ENCODE measurements at regions not wholly inside any gene's neighbourhood (a gene's known extent, or its start where the extent isn't known, plus 50 kb on each side); places are given as distances from the start of the nearest gene placed in this dataset.

DNA sequence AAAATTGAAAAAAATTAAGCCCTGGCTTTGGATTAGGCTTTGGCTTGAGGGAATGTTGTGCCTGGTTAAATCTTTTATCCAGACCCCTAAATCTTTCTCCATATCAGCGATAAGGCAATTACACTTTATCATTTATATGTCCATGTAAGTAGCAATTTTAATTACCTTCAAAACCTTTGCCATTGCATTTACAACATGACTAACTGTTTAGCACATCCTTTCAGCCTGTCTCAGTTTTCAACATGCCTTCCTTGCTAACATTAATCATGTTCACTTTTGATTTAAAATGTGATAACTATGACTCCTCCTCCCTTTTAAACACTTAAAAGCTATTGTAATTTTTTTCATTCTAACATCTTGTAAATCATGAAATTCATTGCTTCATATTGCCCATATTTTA, 583.7 kb downstream of the SLITRK1 start:
- H3K27ac ChIP-seq (ENCODE audit: extremely low read depth, low read depth, low read length): no peak overlapping the region
- no peak overlapping the region for H3K4me3 ChIP-seq (ENCODE audit: low read depth, low read length)
- no peaks in the 10 kb centered on the region for H3K4me1 ChIP-seq (ENCODE audit: control insufficient read depth, insufficient read depth, low read length)
- TF ChIP-seq ZNF48 (tag by site-specific recombination; IDR thresholded peaks at IDR 0.05): no peak
- TF ChIP-seq ZFP3 (tag by site-specific recombination; IDR thresholded peaks at IDR 0.05; ENCODE audit: low read depth): no peak
- TF ChIP-seq ZSCAN30 (tag by site-specific recombination; IDR thresholded peaks at IDR 0.05): no peak
- no peaks in the 10 kb centered on the region for H3K9me3 ChIP-seq (ENCODE audit: control insufficient read depth, insufficient read depth, low read depth, low read length)
- POLR2A ChIA-PET: no interaction called here
- CTCF ChIA-PET: no interaction called here
- H3K36me3 ChIP-seq (ENCODE audit: control insufficient read depth in 2 of 2, insufficient read depth in 1 of 2, low read length in 2 of 2): no peaks in the 10 kb centered on the region

DNA sequence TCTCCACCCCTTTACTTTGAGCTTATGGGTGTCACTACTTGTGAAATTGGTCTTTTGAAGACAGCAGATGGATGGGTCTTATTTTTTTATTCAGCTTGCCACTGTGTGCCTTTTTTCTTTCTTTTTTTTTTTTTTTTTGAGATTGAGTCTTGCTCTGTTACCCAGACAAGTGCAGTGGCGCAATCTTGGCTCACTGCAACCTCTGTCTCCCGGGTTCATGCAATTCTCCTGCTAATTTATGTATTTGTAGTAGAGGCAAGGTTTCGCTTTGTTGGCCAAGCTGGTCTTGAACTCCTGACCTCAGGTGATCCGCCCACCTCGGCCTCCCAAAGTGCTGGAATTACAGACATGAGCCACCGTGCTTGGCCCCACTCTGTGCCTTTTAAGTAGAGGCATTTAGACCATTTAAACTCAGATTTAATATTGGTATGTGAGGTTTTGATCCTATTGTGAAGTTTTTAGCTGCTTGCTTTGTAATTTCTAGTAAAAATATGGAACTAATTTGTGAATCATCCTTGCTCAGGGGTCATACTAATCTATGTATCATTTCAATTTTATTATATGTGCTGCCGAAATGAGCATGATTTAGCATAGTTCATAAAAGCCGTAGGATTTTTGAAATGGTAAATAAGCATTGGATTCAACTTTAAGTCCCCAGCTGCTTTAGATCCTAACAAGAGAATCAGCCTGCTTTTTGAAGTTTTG, 584.5 kb downstream of the SLITRK1 start:
- no peak overlapping the region for H3K27ac ChIP-seq (ENCODE audit: extremely low read depth, low read depth, low read length)
- no peaks in the 10 kb centered on the region for H3K9me3 ChIP-seq (ENCODE audit: control insufficient read depth, insufficient read depth, low read depth, low read length)
- CTCF ChIA-PET: no interaction called here
- no peaks in the 10 kb centered on the region for H3K4me1 ChIP-seq (ENCODE audit: control insufficient read depth, insufficient read depth, low read length)
- H3K4me3 ChIP-seq (ENCODE audit: low read depth, low read length): no peak overlapping the region
- POLR2A ChIA-PET: no interaction called here
- TF ChIP-seq IKZF3 (tag by site-specific recombination; IDR thresholded peaks at IDR 0.05): no peak
- TF ChIP-seq ZNF555 (tag by site-specific recombination; conservative IDR thresholded peaks at IDR 0.05): no peak
- TF ChIP-seq ZNF175 (tag by site-specific recombination; IDR thresholded peaks at IDR 0.05): no peak
- TF ChIP-seq REPIN1 (tag by site-specific recombination; IDR thresholded peaks at IDR 0.05; ENCODE audit: low read depth): no peak
- TF ChIP-seq ZNF658 (tag by site-specific recombination; IDR thresholded peaks at IDR 0.05): no peak
- H3K36me3 ChIP-seq (ENCODE audit: control insufficient read depth in 2 of 2, insufficient read depth in 1 of 2, low read length in 2 of 2): no peaks in the 10 kb centered on the region

DNA sequence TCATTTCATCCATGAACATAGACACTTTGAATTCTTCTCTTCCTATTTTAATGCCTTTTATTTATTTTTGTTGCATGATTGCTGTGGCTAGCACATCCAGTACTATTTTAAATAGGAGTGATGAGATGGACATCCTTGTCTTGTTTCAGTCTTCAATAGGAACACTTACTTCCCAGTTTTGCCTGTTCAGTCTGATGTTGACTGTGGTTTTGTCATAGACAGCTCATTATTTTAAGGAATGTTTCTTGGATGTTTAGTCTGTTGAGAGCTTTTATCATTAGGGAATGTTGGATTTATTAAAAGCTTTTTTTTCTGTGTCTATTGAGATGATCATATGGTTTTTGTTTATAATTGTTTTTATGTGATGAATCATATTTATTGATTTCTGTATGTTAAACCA, 586.6 kb downstream of the SLITRK1 start:
- no peaks in the 10 kb centered on the region for H3K4me1 ChIP-seq (ENCODE audit: control insufficient read depth, insufficient read depth, low read length)
- POLR2A ChIA-PET: no interaction called here
- H3K4me3 ChIP-seq (ENCODE audit: low read depth, low read length): no peak overlapping the region
- TF ChIP-seq ZNF501 (tag by site-specific recombination; IDR thresholded peaks at IDR 0.05): no peak
- TF ChIP-seq, protein P1, sequence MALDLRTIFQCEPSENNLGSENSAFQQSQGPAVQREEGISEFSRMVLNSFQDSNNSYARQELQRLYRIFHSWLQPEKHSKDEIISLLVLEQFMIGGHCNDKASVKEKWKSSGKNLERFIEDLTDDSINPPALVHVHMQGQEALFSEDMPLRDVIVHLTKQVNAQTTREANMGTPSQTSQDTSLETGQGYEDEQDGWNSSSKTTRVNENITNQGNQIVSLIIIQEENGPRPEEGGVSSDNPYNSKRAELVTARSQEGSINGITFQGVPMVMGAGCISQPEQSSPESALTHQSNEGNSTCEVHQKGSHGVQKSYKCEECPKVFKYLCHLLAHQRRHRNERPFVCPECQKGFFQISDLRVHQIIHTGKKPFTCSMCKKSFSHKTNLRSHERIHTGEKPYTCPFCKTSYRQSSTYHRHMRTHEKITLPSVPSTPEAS (tag by site-specific recombination; IDR thresholded peaks at IDR 0.05): no peak
- TF ChIP-seq, protein P2, sequence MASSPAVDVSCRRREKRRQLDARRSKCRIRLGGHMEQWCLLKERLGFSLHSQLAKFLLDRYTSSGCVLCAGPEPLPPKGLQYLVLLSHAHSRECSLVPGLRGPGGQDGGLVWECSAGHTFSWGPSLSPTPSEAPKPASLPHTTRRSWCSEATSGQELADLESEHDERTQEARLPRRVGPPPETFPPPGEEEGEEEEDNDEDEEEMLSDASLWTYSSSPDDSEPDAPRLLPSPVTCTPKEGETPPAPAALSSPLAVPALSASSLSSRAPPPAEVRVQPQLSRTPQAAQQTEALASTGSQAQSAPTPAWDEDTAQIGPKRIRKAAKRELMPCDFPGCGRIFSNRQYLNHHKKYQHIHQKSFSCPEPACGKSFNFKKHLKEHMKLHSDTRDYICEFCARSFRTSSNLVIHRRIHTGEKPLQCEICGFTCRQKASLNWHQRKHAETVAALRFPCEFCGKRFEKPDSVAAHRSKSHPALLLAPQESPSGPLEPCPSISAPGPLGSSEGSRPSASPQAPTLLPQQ (tag by site-specific recombination; IDR thresholded peaks at IDR 0.05): no peak
- TF ChIP-seq KLF9 (tag by site-specific recombination; IDR thresholded peaks at IDR 0.05; ENCODE audit: low read depth): no peak
- TF ChIP-seq ZNF133 (tag by site-specific recombination; IDR thresholded peaks at IDR 0.05): no peak
- no peak for TF ChIP-seq ZNF239 (tag by site-specific recombination; IDR thresholded peaks at IDR 0.05)
- no peak for TF ChIP-seq WT1 (tag by site-specific recombination; IDR thresholded peaks at IDR 0.05)
- no peak for TF ChIP-seq ZNF670 (tag by site-specific recombination; IDR thresholded peaks at IDR 0.05; ENCODE audit: low read depth)
- no peak for TF ChIP-seq ZNF324 (tag by site-specific recombination; IDR thresholded peaks at IDR 0.05)
- no peak for TF ChIP-seq ZNF138 (tag by site-specific recombination; IDR thresholded peaks at IDR 0.05; ENCODE audit: borderline replicate concordance)
- no peak for TF ChIP-seq ZNF175 (tag by site-specific recombination; IDR thresholded peaks at IDR 0.05)
- TF ChIP-seq ZNF600 (tag by site-specific recombination; IDR thresholded peaks at IDR 0.05): no peak
- TF ChIP-seq ZNF530 (tag by site-specific recombination; IDR thresholded peaks at IDR 0.05; ENCODE audit: low read depth): no peak
- no peaks in the 10 kb centered on the region for H3K9me3 ChIP-seq (ENCODE audit: control insufficient read depth, insufficient read depth, low read depth, low read length)
- CTCF ChIA-PET: no interaction called here
- H3K36me3 ChIP-seq (ENCODE audit: control insufficient read depth in 2 of 2, insufficient read depth in 1 of 2, low read length in 2 of 2): no peaks in the 10 kb centered on the region
- no peak overlapping the region for H3K27ac ChIP-seq (ENCODE audit: extremely low read depth, low read depth, low read length)
